HEK293 (cell line): ENCODE measurements at regions not wholly inside any gene's neighbourhood (a gene's known extent, or its start where the extent isn't known, plus 50 kb on each side); places are given as distances from the start of the nearest gene placed in this dataset.

Experiments
- CTCF ChIA-PET: fragments of 350-600 bp; formaldehyde crosslinking; extraction: SDS; loops from one replicate; lab custom pipeline; 2021; ENCODE audit warnings: antibody characterized with exemption; lab: Yijun Ruan, JAX
- POLR2A ChIA-PET: fragments of 300-600 bp; formaldehyde crosslinking; extraction: SDS; loops from one replicate; lab custom pipeline; 2020; ENCODE audit warnings: antibody characterized with exemption, inconsistent platforms; lab: Yijun Ruan, JAX
- H3K27ac ChIP-seq: fragments of 200-500 bp; sonication (Bioruptor generic); 2 replicates; pipeline ENCODE4 v1.5.1; 2014; ENCODE audit warnings: low read depth, low read length, control low read depth, inconsistent platforms; ENCODE audit errors: extremely low read depth
- H3K36me3 ChIP-seq, 2 experiments: fragments of 200-500 bp in 1 of 2; sonication (Bioruptor generic) in 1 of 2; 1 replicate in 1 of 2; 2 replicates in 1 of 2; pipeline ENCODE4 v1.5.1; 2014 to 2017; ENCODE audit warnings: inconsistent platforms in 2 of 2, low read length in 2 of 2; ENCODE audit not compliant: control insufficient read depth in 2 of 2, insufficient read depth in 1 of 2
- H3K4me1 ChIP-seq: fragments of 200-500 bp; sonication (Bioruptor generic); 2 replicates; pipeline ENCODE4 v1.5.1; 2014; ENCODE audit warnings: mild to moderate bottlenecking, low read length, inconsistent platforms; ENCODE audit not compliant: control insufficient read depth, insufficient read depth
- H3K4me3 ChIP-seq: 2 replicates; pipeline ENCODE4 v1.5.1; 2011; ENCODE audit warnings: low read depth, mild to moderate bottlenecking, control low read depth, low read length, moderate library complexity
- H3K9me3 ChIP-seq: fragments of 200-500 bp; sonication (Bioruptor generic); 2 replicates; pipeline ENCODE4 v1.5.1; 2014; ENCODE audit warnings: low read depth, low read length, inconsistent platforms; ENCODE audit not compliant: control insufficient read depth, insufficient read depth
- EGR2 ChIP-seq: fragments of 450-650 bp; formaldehyde crosslinking; IDR thresholded peaks from 2 replicates; pipeline ENCODE4 v1.5.1; 2016; ENCODE audit warnings: low read depth, missing biosample characterization, missing genetic modification characterization
- KLF16 ChIP-seq: fragments of 450-650 bp; formaldehyde crosslinking; IDR thresholded peaks from 2 replicates; pipeline ENCODE4 v1.5.1; 2017; ENCODE audit warnings: missing biosample characterization, missing genetic modification characterization
- REPIN1 ChIP-seq: fragments of 450-650 bp; formaldehyde crosslinking; IDR thresholded peaks from 2 replicates; pipeline ENCODE4 v1.5.1; 2017; ENCODE audit warnings: missing biosample characterization, missing genetic modification characterization, low read depth
- SP2 ChIP-seq: fragments of 450-650 bp; formaldehyde crosslinking; IDR thresholded peaks from 2 replicates; pipeline ENCODE4 v1.5.1; 2016; ENCODE audit warnings: missing biosample characterization, missing genetic modification characterization
- TSHZ1 ChIP-seq: fragments of 450-650 bp; formaldehyde crosslinking; IDR thresholded peaks from 2 replicates; pipeline ENCODE4 v1.5.1; 2016; ENCODE audit warnings: missing biosample characterization, missing genetic modification characterization, borderline replicate concordance
- YY1 ChIP-seq: fragments of 450-650 bp; formaldehyde crosslinking; IDR thresholded peaks from 2 replicates; pipeline ENCODE4 v1.5.1; 2018; ENCODE audit warnings: missing biosample characterization, missing genetic modification characterization
- ZBTB8A ChIP-seq: fragments of 450-650 bp; formaldehyde crosslinking; IDR thresholded peaks from 2 replicates; pipeline ENCODE4 v1.5.1; 2016; ENCODE audit warnings: missing biosample characterization, missing genetic modification characterization
- ZFP3 ChIP-seq: fragments of 450-650 bp; formaldehyde crosslinking; IDR thresholded peaks from 2 replicates; pipeline ENCODE4 v1.5.1; 2016; ENCODE audit warnings: low read depth, missing biosample characterization, missing genetic modification characterization
- ZNF112 ChIP-seq: fragments of 450-650 bp; formaldehyde crosslinking; IDR thresholded peaks from 2 replicates; pipeline ENCODE4 v1.5.0; 2017; ENCODE audit warnings: missing biosample characterization, missing genetic modification characterization
- ZNF121 ChIP-seq: fragments of 450-650 bp; formaldehyde crosslinking; IDR thresholded peaks from 2 replicates; pipeline ENCODE4 v1.5.1; 2016; ENCODE audit warnings: missing biosample characterization, missing genetic modification characterization
- ZNF146 ChIP-seq: fragments of 450-650 bp; formaldehyde crosslinking; IDR thresholded peaks from 2 replicates; pipeline ENCODE4 v1.5.1; 2016; ENCODE audit warnings: missing biosample characterization, missing genetic modification characterization
- ZNF211 ChIP-seq: fragments of 450-650 bp; formaldehyde crosslinking; IDR thresholded peaks from 2 replicates; pipeline ENCODE4 v1.5.1; 2016; ENCODE audit warnings: low read depth, missing biosample characterization, missing genetic modification characterization
- ZNF501 ChIP-seq: fragments of 450-650 bp; formaldehyde crosslinking; IDR thresholded peaks from 2 replicates; pipeline ENCODE4 v1.5.1; 2016; ENCODE audit warnings: missing biosample characterization, missing genetic modification characterization
- ZNF510 ChIP-seq: fragments of 450-650 bp; formaldehyde crosslinking; IDR thresholded peaks from 2 replicates; pipeline ENCODE4 v1.5.1; 2018; ENCODE audit warnings: mild to moderate bottlenecking, missing genetic modification characterization, missing biosample characterization; ENCODE audit not compliant: insufficient replicate concordance
- ZNF514 ChIP-seq: fragments of 450-650 bp; formaldehyde crosslinking; IDR thresholded peaks from 2 replicates; pipeline ENCODE4 v1.5.1; 2016; ENCODE audit warnings: missing biosample characterization, missing genetic modification characterization
- ZNF549 ChIP-seq: fragments of 450-650 bp; IDR thresholded peaks from 2 replicates; pipeline ENCODE4 v1.5.1; 2018; ENCODE audit warnings: missing biosample characterization, missing genetic modification characterization, mild to moderate bottlenecking, inconsistent platforms, moderate library complexity
- ZNF585B ChIP-seq: fragments of 450-650 bp; formaldehyde crosslinking; IDR thresholded peaks from 2 replicates; pipeline ENCODE4 v1.5.1; 2016; ENCODE audit warnings: missing biosample characterization, missing genetic modification characterization
- ZNF600 ChIP-seq: fragments of 450-650 bp; formaldehyde crosslinking; IDR thresholded peaks from 2 replicates; pipeline ENCODE4 v1.5.1; 2016; ENCODE audit warnings: missing biosample characterization, missing genetic modification characterization
- ZNF645 ChIP-seq: fragments of 450-650 bp; formaldehyde crosslinking; IDR thresholded peaks from 2 replicates; pipeline ENCODE4; 2016; ENCODE audit warnings: missing biosample characterization, missing genetic modification characterization
- ZNF677 ChIP-seq: fragments of 450-650 bp; IDR thresholded peaks from 2 replicates; pipeline ENCODE4 v1.5.0; 2018; ENCODE audit warnings: missing biosample characterization, mild to moderate bottlenecking, missing genetic modification characterization, moderate library complexity
- ZNF776 ChIP-seq: fragments of 450-650 bp; formaldehyde crosslinking; IDR thresholded peaks from 2 replicates; pipeline ENCODE4 v1.5.0; 2017; ENCODE audit warnings: missing biosample characterization, missing genetic modification characterization, borderline replicate concordance
- ZSCAN18 ChIP-seq: fragments of 450-650 bp; formaldehyde crosslinking; IDR thresholded peaks from 2 replicates; pipeline ENCODE4 v1.5.1; 2016; ENCODE audit warnings: missing biosample characterization, missing genetic modification characterization
- TF ChIP-seq, protein P1 (sequence below): fragments of 450-650 bp; formaldehyde crosslinking; IDR thresholded peaks from 2 replicates; pipeline ENCODE4 v1.5.1; 2017; ENCODE audit warnings: missing biosample characterization, missing genetic modification characterization
- TF ChIP-seq, protein P2 (sequence below): fragments of 450-650 bp; formaldehyde crosslinking; IDR thresholded peaks from 2 replicates; pipeline ENCODE4 v1.5.1; 2016; ENCODE audit warnings: missing biosample characterization, missing genetic modification characterization

GRCh38 chr2:9126540-9126939 is 80.1 kb upstream of the ASAP2 start:
- Histone ChIP-seq H3K36me3 (no peaks in the 10 kb centered on the region), H3K9me3 (no peaks in the 10 kb centered on the region), H3K4me1 (no peaks in the 10 kb centered on the region), H3K4me3 (no peak overlapping the region), H3K27ac (no peak overlapping the region)
- ChIA-PET POLR2A (no interaction called here), CTCF (no interaction called here)
- TF ChIP-seq ZNF211 (no peak), SP2 (tag by site-specific recombination) (no peak), ZSCAN18 (tag by site-specific recombination) (no peak), ZBTB8A (tag by site-specific recombination) (no peak), ZNF146 (peak; percentile 71)

GRCh38 chr2:9124231-9124741 is 82.3 kb upstream of the ASAP2 start:
- Histone ChIP-seq H3K27ac (no peak overlapping the region), H3K9me3 (no peaks in the 10 kb centered on the region), H3K4me1 (no peaks in the 10 kb centered on the region), H3K36me3 (no peaks in the 10 kb centered on the region), H3K4me3 (no peak overlapping the region)
- CTCF ChIA-PET = no interaction called here
- no peak for TF ChIP-seq ZFP3 (tag by site-specific recombination)
- no peak for TF ChIP-seq ZNF211
- TF ChIP-seq ZNF514 (tag by site-specific recombination) = no peak
- no peak for TF ChIP-seq ZNF645 (tag by site-specific recombination)
- no peak for TF ChIP-seq REPIN1 (tag by site-specific recombination)
- no peak for TF ChIP-seq ZNF600 (tag by site-specific recombination)
- POLR2A ChIA-PET = no interaction called here

DNA sequence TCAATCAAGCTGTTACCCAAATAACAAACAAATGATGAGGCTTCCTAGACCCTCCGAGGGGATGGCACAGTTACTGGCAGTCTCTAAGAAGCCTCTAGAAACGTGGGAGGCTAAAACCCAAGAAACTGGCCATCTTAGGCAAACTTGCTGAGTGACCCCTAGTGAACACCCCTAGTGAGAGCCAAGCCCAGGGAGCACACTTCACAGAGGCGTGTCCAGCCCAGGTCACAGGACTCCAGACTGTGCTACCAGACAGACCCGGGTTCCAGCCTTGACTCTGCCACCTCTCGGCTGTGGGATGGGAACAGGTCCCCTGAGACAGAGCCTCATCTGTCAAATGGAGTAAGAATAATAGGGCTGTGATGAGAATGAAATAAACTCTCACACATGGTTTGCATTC is 83.5 kb upstream of the ASAP2 start:
- no peak overlapping the region for H3K27ac ChIP-seq
- POLR2A ChIA-PET = no interaction called here
- no peaks in the 10 kb centered on the region for H3K36me3 ChIP-seq
- no peak for TF ChIP-seq TSHZ1
- TF ChIP-seq ZNF112 (tag by site-specific recombination) = no peak
- no peak for TF ChIP-seq YY1 (tag by site-specific recombination)
- no peak for TF ChIP-seq ZNF501
- TF ChIP-seq, protein P1, sequence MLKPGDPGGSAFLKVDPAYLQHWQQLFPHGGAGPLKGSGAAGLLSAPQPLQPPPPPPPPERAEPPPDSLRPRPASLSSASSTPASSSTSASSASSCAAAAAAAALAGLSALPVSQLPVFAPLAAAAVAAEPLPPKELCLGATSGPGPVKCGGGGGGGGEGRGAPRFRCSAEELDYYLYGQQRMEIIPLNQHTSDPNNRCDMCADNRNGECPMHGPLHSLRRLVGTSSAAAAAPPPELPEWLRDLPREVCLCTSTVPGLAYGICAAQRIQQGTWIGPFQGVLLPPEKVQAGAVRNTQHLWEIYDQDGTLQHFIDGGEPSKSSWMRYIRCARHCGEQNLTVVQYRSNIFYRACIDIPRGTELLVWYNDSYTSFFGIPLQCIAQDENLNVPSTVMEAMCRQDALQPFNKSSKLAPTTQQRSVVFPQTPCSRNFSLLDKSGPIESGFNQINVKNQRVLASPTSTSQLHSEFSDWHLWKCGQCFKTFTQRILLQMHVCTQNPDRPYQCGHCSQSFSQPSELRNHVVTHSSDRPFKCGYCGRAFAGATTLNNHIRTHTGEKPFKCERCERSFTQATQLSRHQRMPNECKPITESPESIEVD = no peak
- no peak for TF ChIP-seq EGR2 (tag by site-specific recombination)
- TF ChIP-seq ZNF585B = no peak
- TF ChIP-seq ZNF776 (tag by site-specific recombination) = no peak
- no peak for TF ChIP-seq ZBTB8A (tag by site-specific recombination)
- TF ChIP-seq ZNF549 (tag by site-specific recombination) = no peak
- no peak for TF ChIP-seq ZNF121
- TF ChIP-seq KLF16 (tag by site-specific recombination) = no peak
- TF ChIP-seq, protein P2, sequence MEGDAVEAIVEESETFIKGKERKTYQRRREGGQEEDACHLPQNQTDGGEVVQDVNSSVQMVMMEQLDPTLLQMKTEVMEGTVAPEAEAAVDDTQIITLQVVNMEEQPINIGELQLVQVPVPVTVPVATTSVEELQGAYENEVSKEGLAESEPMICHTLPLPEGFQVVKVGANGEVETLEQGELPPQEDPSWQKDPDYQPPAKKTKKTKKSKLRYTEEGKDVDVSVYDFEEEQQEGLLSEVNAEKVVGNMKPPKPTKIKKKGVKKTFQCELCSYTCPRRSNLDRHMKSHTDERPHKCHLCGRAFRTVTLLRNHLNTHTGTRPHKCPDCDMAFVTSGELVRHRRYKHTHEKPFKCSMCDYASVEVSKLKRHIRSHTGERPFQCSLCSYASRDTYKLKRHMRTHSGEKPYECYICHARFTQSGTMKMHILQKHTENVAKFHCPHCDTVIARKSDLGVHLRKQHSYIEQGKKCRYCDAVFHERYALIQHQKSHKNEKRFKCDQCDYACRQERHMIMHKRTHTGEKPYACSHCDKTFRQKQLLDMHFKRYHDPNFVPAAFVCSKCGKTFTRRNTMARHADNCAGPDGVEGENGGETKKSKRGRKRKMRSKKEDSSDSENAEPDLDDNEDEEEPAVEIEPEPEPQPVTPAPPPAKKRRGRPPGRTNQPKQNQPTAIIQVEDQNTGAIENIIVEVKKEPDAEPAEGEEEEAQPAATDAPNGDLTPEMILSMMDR (tag by site-specific recombination) = no peak
- TF ChIP-seq ZNF677 (tag by site-specific recombination) = no peak
- TF ChIP-seq ZNF510 = no peak
- H3K9me3 ChIP-seq = no peaks in the 10 kb centered on the region
- no peaks in the 10 kb centered on the region for H3K4me1 ChIP-seq
- no peak overlapping the region for H3K4me3 ChIP-seq
- CTCF ChIA-PET = no interaction called here
